ENCODE measurements at regions not wholly inside any gene's neighbourhood (a gene's known extent, or its start where the extent isn't known, plus 50 kb on each side); places are given as distances from the start of the nearest gene placed in this dataset.
A peak's percentile ranks its signal among the peaks of the same experiment; 100 is the strongest.

- DNase-seq (no peak), ATAC-seq (no peak)
- Histone ChIP-seq H3K9me3 (no peaks in the 10 kb centered on the region), H3K36me3 (no peaks in the 10 kb centered on the region), H3K4me3 (no peak overlapping the region), H3K4me1 (peaks cover 0 to 18% (median 7%) of the 10 kb centered on the region in 4 donors), H3K27ac (peak overlapping the region in 2 of 3 donors; percentile 58 to 59), H3K27me3 (no peaks in the 10 kb centered on the region)
- 76% methylated on average over 5 of the region's 7 CpGs for WGBS (ENCODE audit: insufficient coverage, low coverage, low lambda C conversion rate, missing lambda C conversion rate)
- TF ChIP-seq POLR2A (IDR thresholded peaks at IDR 0.05) (no peak), CTCF (IDR thresholded peaks at IDR 0.05) (no peak)
- intact Hi-C loops (cut with DNase I): no loop called here
These were observed 1013.1 kb upstream of the TMEM132C start for GRCh38 chr12:127253797-127254327.

GRCh38 chr12:127254420-127254955, 1012.5 kb upstream of the TMEM132C start:
- Histone ChIP-seq H3K4me3 (no peak overlapping the region), H3K27me3 (no peaks in the 10 kb centered on the region), H3K27ac (peak overlapping the region; percentile 40 to 59 (median 58)), H3K36me3 (no peaks in the 10 kb centered on the region), H3K9me3 (no peaks in the 10 kb centered on the region), H3K4me1 (peaks cover 0 to 18% (median 7%) of the 10 kb centered on the region in 4 donors)
- ATAC-seq: peak; percentile 93 to 99 (median 98)
- 29% methylated on average over 5 of the region's 5 CpGs for WGBS (ENCODE audit: insufficient coverage, low coverage, low lambda C conversion rate, missing lambda C conversion rate)
- DNase-seq: no peak
- intact Hi-C loops (cut with DNase I): no loop called here
- TF ChIP-seq CTCF (IDR thresholded peaks at IDR 0.05) (no peak), POLR2A (IDR thresholded peaks at IDR 0.05) (no peak)

GRCh38 chr12:127257366-127257935, 1009.5 kb upstream of the TMEM132C start:
- H3K36me3 ChIP-seq: no peaks in the 10 kb centered on the region
- no peak overlapping the region for H3K27ac ChIP-seq
- no peak overlapping the region for H3K4me3 ChIP-seq
- no peaks in the 10 kb centered on the region for H3K27me3 ChIP-seq
- intact Hi-C loops (cut with DNase I): no loop called here
- TF ChIP-seq POLR2A (IDR thresholded peaks at IDR 0.05) (no peak), CTCF (IDR thresholded peaks at IDR 0.05) (no peak)
- DNase-seq (no peak), ATAC-seq (no peak)
- WGBS (ENCODE audit: insufficient coverage, low coverage, low lambda C conversion rate, missing lambda C conversion rate): 67% methylated on average over 5 of the region's 5 CpGs
- H3K9me3 ChIP-seq: no peaks in the 10 kb centered on the region
- H3K4me1 ChIP-seq: peaks cover 0 to 18% (median 7%) of the 10 kb centered on the region in 4 donors

- 78% methylated on average over 2 of the region's 3 CpGs for WGBS (ENCODE audit: insufficient coverage, low coverage, low lambda C conversion rate, missing lambda C conversion rate)
- DNase-seq (no peak), ATAC-seq (no peak)
- intact Hi-C loops (cut with DNase I): no loop called here
- no peak overlapping the region for H3K4me3 ChIP-seq
- TF ChIP-seq POLR2A (IDR thresholded peaks at IDR 0.05): no peak
- TF ChIP-seq CTCF (IDR thresholded peaks at IDR 0.05): no peak
- H3K9me3 ChIP-seq: no peaks in the 10 kb centered on the region
- peaks cover 0 to 3% (median 0%) of the 10 kb centered on the region in 4 donors for H3K4me1 ChIP-seq
- no peaks in the 10 kb centered on the region for H3K27me3 ChIP-seq
- H3K27ac ChIP-seq: no peak overlapping the region
- H3K36me3 ChIP-seq: no peaks in the 10 kb centered on the region
These were observed 1006.4 kb upstream of the TMEM132C start for GRCh38 chr12:127260531-127260930.
